GM21381 (cell line): ENCODE measurements at regions not wholly inside any gene's neighbourhood (a gene's known extent, or its start where the extent isn't known, plus 50 kb on each side); places are given as distances from the start of the nearest gene placed in this dataset.
"Not testable (repeated sequence)": the region's sequence is repeated elsewhere in the genome, so short reads cannot be mapped to it uniquely, and the experiment has no call there.

Experiments used
- ATAC-seq: cut with Tn5 transposase; IDR thresholded peaks from one replicate; pipeline ENCODE4 v1.9.1; 2021; ENCODE audit warnings: mild to moderate bottlenecking, moderate library complexity; ENCODE audit not compliant: unreplicated experiment

GRCh38 chr10:61278556-61278955 is 174.6 kb downstream of the TMEM26 start:
- no peak for ATAC-seq

- no peak for ATAC-seq
Measured at GRCh38 chr10:61272781-61273180, 180.4 kb downstream of the TMEM26 start.

GRCh38 chr10:61271127-61271780 is 181.9 kb downstream of the TMEM26 start:
- no peak for ATAC-seq

- no peak for ATAC-seq
Measured at GRCh38 chr10:61263518-61263917, 189.7 kb downstream of the TMEM26 start.

- ATAC-seq: no peak
Measured at GRCh38 chr10:61262486-61263261, 190.5 kb downstream of the TMEM26 start.

GRCh38 chr10:61257956-61258496 is 195.2 kb downstream of the TMEM26 start:
- no peak for ATAC-seq

- ATAC-seq: no peak
Measured at GRCh38 chr10:61257136-61257535, 196.0 kb downstream of the TMEM26 start.

- not testable (repeated sequence) for ATAC-seq
Measured at GRCh38 chr10:61252326-61252725, 200.9 kb downstream of the TMEM26 start.

GRCh38 chr10:61251089-61251488 is 202.1 kb downstream of the TMEM26 start:
- ATAC-seq: no peak

- ATAC-seq: no peak
Measured at GRCh38 chr10:61250131-61250530, 203.1 kb downstream of the TMEM26 start.

GRCh38 chr10:61248013-61248412 is 205.2 kb downstream of the TMEM26 start:
- no peak for ATAC-seq

- no peak for ATAC-seq
Measured at GRCh38 chr10:61244261-61244775, 208.9 kb downstream of the TMEM26 start.

- no peak for ATAC-seq
Measured at GRCh38 chr10:61232780-61233179, 220.4 kb downstream of the TMEM26 start.

GRCh38 chr10:61225939-61226338 is 227.2 kb downstream of the TMEM26 start:
- no peak for ATAC-seq

- no peak for ATAC-seq
Measured at GRCh38 chr10:61223576-61223975, 229.6 kb downstream of the TMEM26 start.

GRCh38 chr10:61219696-61220095 is 233.5 kb downstream of the TMEM26 start:
- ATAC-seq: no peak

- ATAC-seq: no peak
Measured at GRCh38 chr10:61217851-61218565, 235.2 kb downstream of the TMEM26 start.

- ATAC-seq: no peak
Measured at GRCh38 chr10:61215246-61215645, 237.9 kb downstream of the TMEM26 start.

- no peak for ATAC-seq
Measured at GRCh38 chr10:61211468-61211867, 241.7 kb downstream of the TMEM26 start.

GRCh38 chr10:61197057-61197456 is 253.1 kb upstream of the RHOBTB1 start:
- ATAC-seq: no peak

GRCh38 chr10:61195211-61195610 is 251.2 kb upstream of the RHOBTB1 start:
- ATAC-seq: no peak
